NCI-H2227 (cell line): ENCODE measurements at regions not wholly inside any gene's neighbourhood (a gene's known extent, or its start where the extent isn't known, plus 50 kb on each side); places are given as distances from the start of the nearest gene placed in this dataset.

Source experiments
- DNase-seq: peaks from one replicate; lab custom pipeline; 2025; ENCODE audit not compliant: unreplicated experiment; lab: John Stamatoyannopoulos, UW

- no peak for DNase-seq
These were observed 60.5 kb upstream of the GHITM start for GRCh38 chr10:84078771-84079170.

GRCh38 chr10:84084342-84084741, 55.0 kb upstream of the GHITM start:
- no peak for DNase-seq

GRCh38 chr10:84087202-84087601, 52.1 kb upstream of the GHITM start:
- no peak for DNase-seq

- no peak for DNase-seq
These were observed 50.7 kb upstream of the GHITM start for GRCh38 chr10:84088626-84089025.

GRCh38 chr10:84089162-84089561, 50.1 kb upstream of the GHITM start:
- no peak for DNase-seq
